ENCODE measurements at regions not wholly inside any gene's neighbourhood (a gene's known extent, or its start where the extent isn't known, plus 50 kb on each side); places are given as distances from the start of the nearest gene placed in this dataset.
A peak's percentile ranks its signal among the peaks of the same experiment; 100 is the strongest.
"Not testable (repeated sequence)": the region's sequence is repeated elsewhere in the genome, so short reads cannot be mapped to it uniquely, and the experiment has no call there.

- DNase-seq = no peak
Observed at GRCh38 chr11:37248145-37248544, 650.1 kb upstream of the RAG2 start.

- DNase-seq = not testable (repeated sequence)
Observed at GRCh38 chr11:37246092-37246491, 648.1 kb upstream of the RAG2 start.

- no peak for DNase-seq
Observed at GRCh38 chr11:37230865-37231264, 632.8 kb upstream of the RAG2 start.

GRCh38 chr11:37223962-37224361 is 625.9 kb upstream of the RAG2 start:
- no peak for DNase-seq

GRCh38 chr11:37203006-37203405 is 605.0 kb upstream of the RAG2 start:
- no peak for DNase-seq

- DNase-seq = peak; percentile 5
Observed at GRCh38 chr11:37199082-37199481, 601.0 kb upstream of the RAG2 start.

- DNase-seq = no peak
Observed at GRCh38 chr11:37184326-37184725, 586.3 kb upstream of the RAG2 start.

GRCh38 chr11:37182031-37182430 is 584.0 kb upstream of the RAG2 start:
- DNase-seq = no peak

- no peak for DNase-seq
Observed at GRCh38 chr11:37177721-37178120, 579.7 kb upstream of the RAG2 start.

GRCh38 chr11:37171451-37171850 is 573.4 kb upstream of the RAG2 start:
- no peak for DNase-seq

- no peak for DNase-seq
Observed at GRCh38 chr11:37170311-37170710, 572.3 kb upstream of the RAG2 start.

GRCh38 chr11:37145434-37145833 is 547.4 kb upstream of the RAG2 start:
- not testable (repeated sequence) for DNase-seq

GRCh38 chr11:37142591-37142990 is 544.6 kb upstream of the RAG2 start:
- DNase-seq = no peak

- DNase-seq = no peak
Observed at GRCh38 chr11:37141707-37142106, 543.7 kb upstream of the RAG2 start.

GRCh38 chr11:37135606-37136005 is 537.6 kb upstream of the RAG2 start:
- DNase-seq = not testable (repeated sequence)

GRCh38 chr11:37134637-37135036 is 536.6 kb upstream of the RAG2 start:
- DNase-seq = no peak

- DNase-seq = no peak
Observed at GRCh38 chr11:37124384-37124783, 526.3 kb upstream of the RAG2 start.

GRCh38 chr11:37115963-37116362 is 517.9 kb upstream of the RAG2 start:
- DNase-seq = no peak

GRCh38 chr11:37110385-37110784 is 512.3 kb upstream of the RAG2 start:
- DNase-seq = peak; percentile 8

- no peak for DNase-seq
Observed at GRCh38 chr11:37109286-37109585, 511.2 kb upstream of the RAG2 start.

- no peak for DNase-seq
Observed at GRCh38 chr11:37108436-37109285, 510.6 kb upstream of the RAG2 start.

GRCh38 chr11:37107831-37108230 is 509.8 kb upstream of the RAG2 start:
- no peak for DNase-seq

GRCh38 chr11:37107415-37107814 is 509.4 kb upstream of the RAG2 start:
- DNase-seq = no peak

GRCh38 chr11:37105427-37105826 is 507.4 kb upstream of the RAG2 start:
- no peak for DNase-seq

- DNase-seq = no peak
Observed at GRCh38 chr11:37104380-37104779, 506.3 kb upstream of the RAG2 start.
